ENCODE measurements at regions not wholly inside any gene's neighbourhood (a gene's known extent, or its start where the extent isn't known, plus 50 kb on each side); places are given as distances from the start of the nearest gene placed in this dataset.

DNA sequence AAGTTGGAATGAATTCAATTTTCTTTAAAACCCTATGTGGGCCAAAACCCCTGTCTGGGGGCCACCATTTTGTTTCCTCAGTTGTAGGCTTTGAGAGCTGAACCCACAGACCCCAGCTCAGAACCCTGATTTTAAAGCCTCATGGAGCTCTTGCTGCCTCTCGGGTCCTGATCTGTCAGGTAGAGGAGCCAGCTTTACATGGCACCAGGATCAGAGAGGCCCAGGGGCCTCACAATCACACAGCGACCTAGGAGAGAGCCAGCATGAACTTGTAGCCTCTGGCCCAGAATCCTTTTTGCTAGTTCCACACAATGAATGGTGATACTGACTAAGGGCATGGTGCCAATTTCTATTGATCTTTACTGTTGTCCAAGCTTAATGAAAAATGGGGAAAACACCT lies 84.3 kb upstream of the SORCS3 start:
- Histone ChIP-seq H4K5ac (ENCODE audit: insufficient read length, low read depth, low read length) (no peak overlapping the region), H2BK120ac (replicated peaks; ENCODE audit: low read depth, low read length) (no peak overlapping the region), H2AFZ (ENCODE audit: low read length) (no peak overlapping the region), H3K27ac (ENCODE audit: low read depth, low read length) (no peak overlapping the region), H3K9me3 (ENCODE audit: insufficient read depth in 2 of 2, low read depth in 1 of 2, low read length in 1 of 2) (no peaks in the 10 kb centered on the region; a peak in 1 of 4 replicates), H3K18ac (ENCODE audit: extremely low read depth, low read length) (no peak overlapping the region), H3K27me3 (replicated peaks in 1 of 4; ENCODE audit: control insufficient read depth in 3 of 4, extremely low read depth in 1 of 4, insufficient read depth in 3 of 4, low read length in 3 of 4) (no peaks in the 10 kb centered on the region), H2BK5ac (ENCODE audit: low read depth, low read length) (no peak overlapping the region), H3K4ac (replicated peaks; ENCODE audit: insufficient read length, low read depth, low read length) (no peak overlapping the region), H3K14ac (ENCODE audit: insufficient read length) (no peak overlapping the region), H3K9ac (replicated peaks in 1 of 4; ENCODE audit: extremely low read depth in 1 of 4, low read depth in 3 of 4, low read length in 3 of 4) (no peak overlapping the region), H3K4me2 (ENCODE audit: insufficient read depth in 1 of 2, low read depth in 2 of 2, low read length in 2 of 2) (no peak overlapping the region), H3K36me3 (ENCODE audit: control insufficient read depth in 2 of 4, insufficient read depth in 4 of 4, low read length in 3 of 4) (no peaks in the 10 kb centered on the region), H4K91ac (replicated peaks; ENCODE audit: insufficient read length, low read length) (no peak overlapping the region), H2BK12ac (ENCODE audit: low read depth, low read length) (no peak overlapping the region), H2AK5ac (ENCODE audit: low read depth, low read length) (no peak overlapping the region), H4K20me1 (replicated peaks in 1 of 2; ENCODE audit: control insufficient read depth in 1 of 2, insufficient read depth in 2 of 2, low read length in 2 of 2) (no peaks in the 10 kb centered on the region), H3K4me3 (ENCODE audit: extremely low read depth in 1 of 4, insufficient read depth in 2 of 4, low read depth in 3 of 4, low read length in 4 of 4) (no peak overlapping the region), H3K79me2 (ENCODE audit: control insufficient read depth in 1 of 2, insufficient read depth in 2 of 2, low read length in 2 of 2) (no peaks in the 10 kb centered on the region), H2BK20ac (ENCODE audit: low read length) (no peak overlapping the region), H3K23me2 (ENCODE audit: low read depth, low read length) (no peaks in the 10 kb centered on the region), H2BK15ac (ENCODE audit: low read length) (no peak overlapping the region), H3K56ac (replicated peaks; ENCODE audit: insufficient read length, low read depth, low read length) (no peak overlapping the region), H3K79me1 (ENCODE audit: low read depth, low read length) (no peaks in the 10 kb centered on the region), H3K23ac (ENCODE audit: insufficient read length) (no peak overlapping the region), H4K8ac (ENCODE audit: extremely low read depth, insufficient read depth, low read length) (no peak overlapping the region), H3K4me1 (replicated peaks in 1 of 4; ENCODE audit: control insufficient read depth in 3 of 4, insufficient read depth in 4 of 4, low read length in 3 of 4) (no peaks in the 10 kb centered on the region)
- POLR2A ChIA-PET (ENCODE audit: partially characterized antibody), result no interaction called here
- CTCF ChIA-PET (ENCODE audit: partially characterized antibody), result interaction anchor here (1.0 to 3.1 kb wide), 7 partner anchors 8 to 150 kb away, joined by 3 to 10 read pairs (median 7); no protein-coding TSS in a partner anchor
- 76% methylated on average over 2 of the region's 2 CpGs; no CpG with 5 or more reads in 1 of the 2 experiments for WGBS, 2 experiments (ENCODE audit: extremely low coverage in 1 of 2, insufficient coverage in 1 of 2, insufficient read length in 1 of 2, insufficient replicate concordance in 2 of 2, low coverage in 1 of 2, low lambda C conversion rate in 2 of 2, missing lambda C conversion rate in 1 of 2)
- DNase-seq (ENCODE audit: low read depth in 1 of 2, low spot score in 2 of 2) (no peak), FAIRE-seq (no peak)
- TF ChIP-seq EGR1 (IDR thresholded peaks at IDR 0.05; ENCODE audit: borderline replicate concordance, low read depth, low read length), result no peak
- TF ChIP-seq HDAC2 (IDR thresholded peaks at IDR 0.05; ENCODE audit: borderline replicate concordance in 1 of 2, low read depth in 2 of 2, low read length in 2 of 2), result no peak
- no peak for TF ChIP-seq CTBP2 (IDR thresholded peaks at IDR 0.05; ENCODE audit: borderline replicate concordance, insufficient read depth, insufficient read length, low read length)
- no peak for TF ChIP-seq SIN3A (conservative IDR thresholded peaks at IDR 0.05 in 1 of 2, IDR thresholded peaks at IDR 0.05 in 1 of 2; ENCODE audit: low read depth in 1 of 2, low read length in 2 of 2)
- no peak for TF ChIP-seq POLR2A (IDR thresholded peaks at IDR 0.05; ENCODE audit: control extremely low read depth in 1 of 2, low read depth in 2 of 2, low read length in 2 of 2)
- no peak for TF ChIP-seq RAD21 (IDR thresholded peaks at IDR 0.05 in 1 of 2, conservative IDR thresholded peaks at IDR 0.05 in 1 of 2; ENCODE audit: low read depth in 2 of 2, low read length in 2 of 2)
